WTC11 (cell line): ENCODE measurements at regions not wholly inside any gene's neighbourhood (a gene's known extent, or its start where the extent isn't known, plus 50 kb on each side); places are given as distances from the start of the nearest gene placed in this dataset.

Experiments used
- ATAC-seq: fragments of 200-7000 bp; cut with Tn5 transposase; 2 replicates; pipeline ENCODE4 v1.10.0; 2021; ENCODE audit warnings: mild to moderate bottlenecking, moderate library complexity
- CTCF ChIA-PET: fragments of 300-600 bp; sonication (Branson Sonifier 250); formaldehyde crosslinking; loops from one replicate; lab custom pipeline; 2021; ENCODE audit warnings: antibody characterized with exemption; lab: Charles Lee
- POLR2A ChIA-PET: fragments of 350-600 bp; sonication (Branson Sonifier 250); formaldehyde crosslinking; loops from one replicate; lab custom pipeline; 2021; ENCODE audit warnings: antibody characterized with exemption; lab: Charles Lee
- DNase-seq: peaks from one replicate; pipeline ENCODE4 v3.0.0; 2021; ENCODE audit warnings: low spot score
- H3K27ac Mint-ChIP-seq: 2 replicates; pipeline ENCODE4 v1.8.0; 2021; ENCODE audit warnings: mixed read lengths
- H3K27me3 Mint-ChIP-seq: 2 replicates; pipeline ENCODE4 v1.8.0; 2021; ENCODE audit warnings: low read depth, mild to moderate bottlenecking, moderate library complexity, mixed read lengths
- H3K36me3 Mint-ChIP-seq: 2 replicates; pipeline ENCODE4 v1.8.0; 2021; ENCODE audit warnings: mixed read lengths
- H3K4me1 Mint-ChIP-seq: 2 replicates; pipeline ENCODE4 v1.8.0; 2022; ENCODE audit warnings: mixed read lengths
- H3K4me3 Mint-ChIP-seq: 2 replicates; pipeline ENCODE4 v1.8.0; 2021; ENCODE audit warnings: mild to moderate bottlenecking, moderate library complexity, mixed read lengths
- H3K9me3 Mint-ChIP-seq: 2 replicates; pipeline ENCODE4 v1.8.0; 2021; ENCODE audit warnings: mixed read lengths
- ARID4B ChIP-seq: sonication (generic); formaldehyde crosslinking; IDR thresholded peaks from 2 replicates; pipeline ENCODE4 v1.8.0; 2023; ENCODE audit warnings: missing genetic modification reagents, mild to moderate bottlenecking, borderline replicate concordance
- ATF1 ChIP-seq: sonication (generic); formaldehyde crosslinking; IDR thresholded peaks from 2 replicates; pipeline ENCODE4 v1.8.1; 2023; ENCODE audit warnings: mild to moderate bottlenecking, moderate library complexity, missing genetic modification reagents
- ATF2 ChIP-seq: sonication (generic); formaldehyde crosslinking; IDR thresholded peaks from 2 replicates; pipeline ENCODE4 v1.8.1; 2022; ENCODE audit warnings: low read depth, missing genetic modification reagents, borderline replicate concordance
- CREM ChIP-seq: sonication (generic); formaldehyde crosslinking; IDR thresholded peaks from 2 replicates; pipeline ENCODE4 v1.8.1; 2022; ENCODE audit warnings: mild to moderate bottlenecking, missing genetic modification reagents, moderate library complexity
- FOXP1 ChIP-seq: sonication (generic); formaldehyde crosslinking; IDR thresholded peaks from 2 replicates; pipeline ENCODE4 v1.8.0; 2022; ENCODE audit warnings: missing genetic modification reagents, mild to moderate bottlenecking, moderate library complexity, borderline replicate concordance
- GABPB1 ChIP-seq: sonication (generic); formaldehyde crosslinking; IDR thresholded peaks from 2 replicates; pipeline ENCODE4 v1.8.1; 2023; ENCODE audit warnings: mild to moderate bottlenecking, missing genetic modification reagents
- MXD4 ChIP-seq: fragments of 250-450 bp; sonication (Bioruptor Pico); IDR thresholded peaks from 2 replicates; pipeline ENCODE4 v1.8.0; 2021; ENCODE audit warnings: mild to moderate bottlenecking, moderate library complexity, borderline replicate concordance
- NFE2L1 ChIP-seq: sonication (generic); formaldehyde crosslinking; IDR thresholded peaks from 2 replicates; pipeline ENCODE4 v1.8.1; 2023; ENCODE audit warnings: missing genetic modification reagents
- SOX15 ChIP-seq: fragments of 250-450 bp; sonication (Bioruptor Pico); IDR thresholded peaks from 2 replicates; pipeline ENCODE4 v1.9.0; 2021; ENCODE audit warnings: mild to moderate bottlenecking
- TEAD4 ChIP-seq: sonication (generic); formaldehyde crosslinking; IDR thresholded peaks from 2 replicates; pipeline ENCODE4 v1.8.0; 2022; ENCODE audit warnings: mild to moderate bottlenecking, missing genetic modification reagents
- ZNF121 ChIP-seq: sonication (generic); formaldehyde crosslinking; IDR thresholded peaks from 2 replicates; pipeline ENCODE4 v1.8.0; 2023; ENCODE audit warnings: missing genetic modification reagents
- ZNF219 ChIP-seq: sonication (generic); formaldehyde crosslinking; IDR thresholded peaks from 2 replicates; pipeline ENCODE4 v1.8.0; 2023; ENCODE audit warnings: missing genetic modification reagents, mild to moderate bottlenecking, borderline replicate concordance
- ZNF232 ChIP-seq: sonication (generic); formaldehyde crosslinking; IDR thresholded peaks from 2 replicates; pipeline ENCODE4 v1.8.0; 2022; ENCODE audit warnings: mild to moderate bottlenecking, missing genetic modification reagents
- ZNF281 ChIP-seq: sonication (generic); formaldehyde crosslinking; IDR thresholded peaks from 2 replicates; pipeline ENCODE4 v1.8.0; 2023; ENCODE audit warnings: mild to moderate bottlenecking, missing genetic modification reagents
- ZNF396 ChIP-seq: fragments of 250-450 bp; sonication (Bioruptor Pico); IDR thresholded peaks from 2 replicates; pipeline ENCODE4 v1.8.0; 2021; ENCODE audit warnings: mild to moderate bottlenecking, moderate library complexity, borderline replicate concordance
- TF ChIP-seq, protein P1 (sequence below): sonication (generic); formaldehyde crosslinking; IDR thresholded peaks from 2 replicates; pipeline ENCODE4 v1.8.0; 2022; ENCODE audit warnings: mild to moderate bottlenecking, missing genetic modification reagents
- TF ChIP-seq, protein P2 (sequence below): sonication (generic); formaldehyde crosslinking; IDR thresholded peaks from 2 replicates; pipeline ENCODE4 v1.8.1; 2023; ENCODE audit warnings: mild to moderate bottlenecking, missing genetic modification reagents, moderate library complexity
- TF ChIP-seq, protein P3 (sequence below): sonication (generic); formaldehyde crosslinking; IDR thresholded peaks from 2 replicates; pipeline ENCODE4 v1.8.1; 2023; ENCODE audit warnings: mild to moderate bottlenecking, missing genetic modification reagents, borderline replicate concordance

- no peaks in the 10 kb centered on the region for H3K27me3 Mint-ChIP-seq
- peaks cover 3% of the 10 kb centered on the region for H3K36me3 Mint-ChIP-seq
- ChIA-PET POLR2A (no interaction called here), CTCF (interaction anchor here (0.6 kb wide), 1 partner anchor 316 kb away, joined by 5 read pairs; no protein-coding TSS in a partner anchor)
- ATAC-seq = no peak
- H3K9me3 Mint-ChIP-seq = peaks cover 14% of the 10 kb centered on the region
- no peak overlapping the region for H3K4me3 Mint-ChIP-seq
- no peak for DNase-seq
- no peak overlapping the region for H3K27ac Mint-ChIP-seq
- no peak for TF ChIP-seq ZNF121 (CRISPR knock-in tag)
- TF ChIP-seq GABPB1 (CRISPR knock-in tag) = no peak
- TF ChIP-seq ZNF281 (CRISPR knock-in tag) = no peak
- no peak for TF ChIP-seq MXD4
- TF ChIP-seq, protein P1, sequence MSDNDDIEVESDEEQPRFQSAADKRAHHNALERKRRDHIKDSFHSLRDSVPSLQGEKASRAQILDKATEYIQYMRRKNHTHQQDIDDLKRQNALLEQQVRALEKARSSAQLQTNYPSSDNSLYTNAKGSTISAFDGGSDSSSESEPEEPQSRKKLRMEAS = no peak
- no peak for TF ChIP-seq ATF2
- no peak for TF ChIP-seq ARID4B
- TF ChIP-seq TEAD4 (CRISPR knock-in tag) = no peak
- no peak for TF ChIP-seq ZNF396 (CRISPR knock-in tag)
- 0 out of 2 replicates have a peak, but pooled peaks cover 4% of the 10 kb centered on the region for H3K4me1 Mint-ChIP-seq
Measured at GRCh38 chr5:9859808-9860207, 229.7 kb upstream of the TAS2R1 start.

GRCh38 chr5:9858043-9858442, 227.9 kb upstream of the TAS2R1 start:
- Mint-ChIP-seq H3K4me3 (no peak overlapping the region), H3K9me3 (peaks cover 10% of the 10 kb centered on the region), H3K27me3 (no peaks in the 10 kb centered on the region), H3K36me3 (no peaks in the 10 kb centered on the region), H3K4me1 (0 out of 2 replicates have a peak, but pooled peaks cover 4% of the 10 kb centered on the region), H3K27ac (no peak overlapping the region)
- ChIA-PET CTCF (no interaction called here), POLR2A (no interaction called here)
- DNase-seq (no peak), ATAC-seq (no peak)
- no peak for TF ChIP-seq ZNF232
- no peak for TF ChIP-seq FOXP1
- no peak for TF ChIP-seq NFE2L1 (CRISPR knock-in tag)
- TF ChIP-seq, protein P2, sequence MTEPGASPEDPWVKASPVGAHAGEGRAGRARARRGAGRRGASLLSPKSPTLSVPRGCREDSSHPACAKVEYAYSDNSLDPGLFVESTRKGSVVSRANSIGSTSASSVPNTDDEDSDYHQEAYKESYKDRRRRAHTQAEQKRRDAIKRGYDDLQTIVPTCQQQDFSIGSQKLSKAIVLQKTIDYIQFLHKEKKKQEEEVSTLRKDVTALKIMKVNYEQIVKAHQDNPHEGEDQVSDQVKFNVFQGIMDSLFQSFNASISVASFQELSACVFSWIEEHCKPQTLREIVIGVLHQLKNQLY (CRISPR knock-in tag) = no peak
- no peak for TF ChIP-seq ATF1 (CRISPR knock-in tag)
- TF ChIP-seq, protein P3, sequence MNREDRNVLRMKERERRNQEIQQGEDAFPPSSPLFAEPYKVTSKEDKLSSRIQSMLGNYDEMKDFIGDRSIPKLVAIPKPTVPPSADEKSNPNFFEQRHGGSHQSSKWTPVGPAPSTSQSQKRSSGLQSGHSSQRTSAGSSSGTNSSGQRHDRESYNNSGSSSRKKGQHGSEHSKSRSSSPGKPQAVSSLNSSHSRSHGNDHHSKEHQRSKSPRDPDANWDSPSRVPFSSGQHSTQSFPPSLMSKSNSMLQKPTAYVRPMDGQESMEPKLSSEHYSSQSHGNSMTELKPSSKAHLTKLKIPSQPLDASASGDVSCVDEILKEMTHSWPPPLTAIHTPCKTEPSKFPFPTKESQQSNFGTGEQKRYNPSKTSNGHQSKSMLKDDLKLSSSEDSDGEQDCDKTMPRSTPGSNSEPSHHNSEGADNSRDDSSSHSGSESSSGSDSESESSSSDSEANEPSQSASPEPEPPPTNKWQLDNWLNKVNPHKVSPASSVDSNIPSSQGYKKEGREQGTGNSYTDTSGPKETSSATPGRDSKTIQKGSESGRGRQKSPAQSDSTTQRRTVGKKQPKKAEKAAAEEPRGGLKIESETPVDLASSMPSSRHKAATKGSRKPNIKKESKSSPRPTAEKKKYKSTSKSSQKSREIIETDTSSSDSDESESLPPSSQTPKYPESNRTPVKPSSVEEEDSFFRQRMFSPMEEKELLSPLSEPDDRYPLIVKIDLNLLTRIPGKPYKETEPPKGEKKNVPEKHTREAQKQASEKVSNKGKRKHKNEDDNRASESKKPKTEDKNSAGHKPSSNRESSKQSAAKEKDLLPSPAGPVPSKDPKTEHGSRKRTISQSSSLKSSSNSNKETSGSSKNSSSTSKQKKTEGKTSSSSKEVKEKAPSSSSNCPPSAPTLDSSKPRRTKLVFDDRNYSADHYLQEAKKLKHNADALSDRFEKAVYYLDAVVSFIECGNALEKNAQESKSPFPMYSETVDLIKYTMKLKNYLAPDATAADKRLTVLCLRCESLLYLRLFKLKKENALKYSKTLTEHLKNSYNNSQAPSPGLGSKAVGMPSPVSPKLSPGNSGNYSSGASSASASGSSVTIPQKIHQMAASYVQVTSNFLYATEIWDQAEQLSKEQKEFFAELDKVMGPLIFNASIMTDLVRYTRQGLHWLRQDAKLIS (CRISPR knock-in tag) = no peak
- TF ChIP-seq ZNF281 (CRISPR knock-in tag) = no peak
- no peak for TF ChIP-seq SOX15 (CRISPR knock-in tag)
- no peak for TF ChIP-seq CREM
- TF ChIP-seq ZNF219 (CRISPR knock-in tag) = no peak
